ENCODE measurements at regions not wholly inside any gene's neighbourhood (a gene's known extent, or its start where the extent isn't known, plus 50 kb on each side); places are given as distances from the start of the nearest gene placed in this dataset.

DNA sequence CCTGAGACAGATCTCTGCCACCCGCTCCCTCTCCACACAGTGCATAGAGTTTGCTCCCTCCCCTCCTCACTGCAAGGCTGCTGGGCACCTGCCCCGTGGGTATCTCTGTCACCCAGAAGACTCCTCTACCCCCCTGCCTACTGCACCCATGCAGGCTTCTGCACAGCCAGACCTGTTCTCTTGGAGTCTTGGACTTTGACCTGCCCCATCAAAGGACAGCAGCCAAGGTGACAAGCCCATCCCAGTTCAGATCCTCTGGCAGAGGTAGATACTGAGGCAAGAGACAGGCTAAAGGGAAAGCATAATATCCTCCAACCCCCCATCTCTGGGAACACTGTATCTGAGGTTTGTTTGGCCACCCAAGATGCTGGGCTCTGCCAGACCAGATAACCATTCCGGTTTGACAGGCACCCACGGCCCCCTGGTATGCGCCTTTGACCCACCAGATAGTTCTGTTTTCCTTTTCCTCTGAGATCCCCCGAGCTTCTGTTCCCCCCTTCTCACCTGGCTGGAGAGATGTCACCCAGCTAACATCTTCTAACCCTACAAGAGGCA lies 239.6 kb downstream of the SOX9 start:
- no peak for DNase-seq (ENCODE audit: low read depth in 1 of 2, low spot score in 1 of 2)

DNA sequence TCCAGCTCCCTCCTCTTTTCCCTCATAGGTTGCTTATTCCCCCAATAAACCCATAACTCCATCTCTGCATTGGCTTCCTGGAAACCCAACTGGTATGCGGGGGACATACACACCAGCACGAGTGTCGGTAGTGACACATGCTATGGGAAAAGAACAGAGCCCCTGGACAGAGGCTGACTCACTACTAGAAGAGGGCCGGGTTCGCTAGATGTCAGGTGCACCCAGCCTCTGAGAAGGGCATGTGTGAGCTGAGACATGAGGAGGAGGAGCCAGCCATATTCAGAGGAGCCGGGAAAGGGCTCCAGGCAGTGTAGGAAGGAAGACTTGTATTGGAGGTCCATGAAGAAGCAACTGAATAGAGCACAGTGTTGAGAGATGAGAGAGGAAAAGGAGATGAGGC lies 241.1 kb downstream of the SOX9 start:
- DNase-seq (ENCODE audit: low read depth in 1 of 2, low spot score in 1 of 2): no peak

DNA sequence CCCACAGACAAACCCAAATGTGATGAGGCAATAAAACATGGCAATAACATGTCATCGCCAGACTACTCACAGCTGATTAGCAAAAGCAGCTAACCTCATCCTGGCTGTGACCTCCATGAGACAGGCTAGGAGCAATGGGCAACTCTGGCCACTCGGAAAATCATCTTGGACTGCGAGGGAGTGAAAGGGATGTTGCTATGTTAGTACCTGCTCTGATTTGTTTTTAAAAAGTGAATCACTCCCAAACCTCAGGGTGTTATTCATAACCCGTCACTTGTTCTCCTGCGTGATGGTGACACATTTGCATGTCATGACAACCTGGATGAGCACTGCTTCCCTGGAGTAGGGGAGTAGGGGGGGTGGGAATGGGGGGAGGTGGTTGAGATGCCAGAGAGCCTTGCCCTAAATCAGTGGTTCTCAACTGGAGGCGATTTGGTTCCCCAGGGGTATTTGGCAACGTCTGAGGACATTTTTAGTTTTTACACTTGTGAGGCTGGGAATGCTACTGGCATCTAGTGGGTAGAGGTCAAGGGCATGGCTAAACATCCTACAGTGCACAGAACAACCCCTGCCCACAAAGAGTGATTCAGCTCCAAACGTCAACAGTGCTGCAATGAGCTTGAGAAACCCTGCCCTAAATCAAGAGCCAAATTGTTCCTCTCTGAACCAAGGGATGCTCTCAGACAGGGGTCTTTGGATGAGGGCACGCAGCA lies 241.7 kb downstream of the SOX9 start:
- no peak for DNase-seq (ENCODE audit: low read depth in 1 of 2, low spot score in 1 of 2)

DNA sequence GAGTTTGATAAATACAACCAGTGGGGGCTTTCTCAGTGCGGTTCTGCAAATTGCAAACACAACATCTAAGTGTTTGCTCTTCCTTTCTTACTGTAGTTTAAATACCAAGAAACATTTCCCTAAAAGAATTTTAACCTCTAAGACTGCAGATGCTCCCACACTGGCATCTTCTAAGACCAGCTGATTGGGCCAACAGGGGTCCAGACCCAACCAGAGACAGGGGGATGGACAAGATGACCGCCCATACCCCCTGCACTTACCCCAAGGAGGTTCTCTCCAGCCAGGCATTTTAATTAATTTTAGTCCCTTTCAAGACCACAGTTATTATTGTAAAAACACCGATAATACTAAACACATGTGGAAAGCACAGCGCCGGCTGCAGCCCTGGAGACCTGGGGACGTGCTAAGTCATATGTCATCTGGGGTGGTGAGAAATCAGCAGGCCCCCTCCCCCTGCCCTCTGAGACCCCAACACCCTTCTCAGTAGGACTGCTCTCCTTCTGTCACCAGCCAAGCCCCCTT lies 242.3 kb downstream of the SOX9 start:
- DNase-seq (ENCODE audit: low read depth in 1 of 2, low spot score in 1 of 2): no peak

DNA sequence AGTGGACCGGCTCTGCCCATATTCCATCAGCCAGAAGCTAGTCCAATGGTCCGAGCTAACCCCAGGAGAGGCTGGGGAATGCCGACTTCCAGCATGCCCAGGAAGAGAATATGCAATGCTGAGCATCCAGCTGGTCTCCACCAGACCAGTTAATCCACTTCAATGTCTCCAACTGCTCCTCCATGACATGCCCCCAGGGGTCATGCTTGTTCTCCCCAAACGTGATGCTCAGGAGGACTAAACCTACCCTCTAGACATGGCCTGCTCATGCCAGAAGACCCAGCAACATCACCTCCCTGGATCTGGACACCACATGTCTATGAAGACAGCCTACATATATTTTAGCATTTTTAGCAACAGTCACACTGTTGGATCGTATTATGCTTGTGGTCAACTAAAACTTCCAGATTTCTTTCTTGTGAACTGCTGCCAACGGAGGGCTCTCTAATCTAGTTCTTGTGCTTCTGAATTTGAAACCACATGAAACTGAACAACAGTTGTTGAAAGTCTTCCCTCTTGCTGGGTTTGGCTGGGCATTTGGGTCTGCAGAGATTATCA lies 245.1 kb downstream of the SOX9 start:
- no peak for DNase-seq (ENCODE audit: low read depth in 1 of 2, low spot score in 1 of 2)

DNA sequence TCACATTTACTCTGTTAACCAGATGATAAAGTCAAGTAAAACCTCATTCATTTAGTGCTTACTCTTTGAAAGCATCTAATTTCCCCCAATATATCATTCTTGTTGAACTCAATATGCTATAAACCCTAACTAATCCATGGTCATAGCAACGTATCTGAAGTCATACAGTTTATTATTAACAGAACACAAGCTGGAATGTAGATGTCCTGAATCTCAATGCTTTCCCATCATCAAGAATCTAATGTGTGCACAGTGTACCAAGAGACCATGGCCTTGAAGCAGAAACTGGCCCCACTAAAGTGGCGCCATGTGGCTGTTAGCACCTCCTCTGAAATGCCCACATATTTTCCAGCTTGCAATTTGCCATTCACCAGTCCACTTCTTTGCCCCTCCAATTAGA lies 245.8 kb downstream of the SOX9 start:
- DNase-seq (ENCODE audit: low read depth in 1 of 2, low spot score in 1 of 2): no peak

DNA sequence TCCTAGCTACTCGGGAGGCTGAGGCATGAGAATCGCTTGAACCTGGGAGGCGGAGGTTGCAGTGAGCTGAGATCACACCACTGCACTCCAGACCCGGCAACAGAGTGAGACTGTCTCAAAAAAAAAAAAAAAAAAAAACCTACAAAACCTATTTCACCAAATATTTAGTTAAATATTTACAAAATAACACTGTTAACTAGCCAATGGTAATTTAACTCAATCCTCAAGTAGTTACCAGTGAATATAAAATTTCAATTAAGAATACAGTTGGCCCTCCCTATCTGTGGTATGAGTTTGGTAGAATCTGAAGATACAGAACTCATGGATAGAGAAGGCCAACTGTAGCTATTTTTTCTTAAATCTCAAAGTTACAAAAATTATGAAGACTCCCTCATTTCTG lies 247.4 kb downstream of the SOX9 start:
- no peak for DNase-seq (ENCODE audit: low read depth in 1 of 2, low spot score in 1 of 2)

DNA sequence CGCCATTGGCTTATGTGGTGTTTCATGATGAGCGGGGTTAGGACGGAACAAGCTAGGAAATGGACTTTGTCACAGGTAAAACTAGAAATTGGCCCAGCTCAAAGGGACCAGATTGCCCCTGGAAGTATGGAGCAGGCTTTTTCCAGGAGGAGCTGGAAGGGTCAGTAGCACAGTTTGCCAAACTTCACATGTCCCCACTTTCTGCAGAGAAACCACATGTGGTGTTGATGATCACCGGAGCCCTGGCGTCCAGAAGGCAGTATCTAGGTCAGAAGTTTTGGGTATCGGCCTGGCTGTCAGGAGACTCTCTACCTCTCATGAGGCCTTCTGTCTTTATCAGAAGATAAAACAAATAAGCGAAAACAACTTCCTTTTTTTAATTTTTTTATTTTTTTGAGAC lies 248.5 kb downstream of the SOX9 start:
- DNase-seq (ENCODE audit: low read depth in 1 of 2, low spot score in 1 of 2): no peak

DNA sequence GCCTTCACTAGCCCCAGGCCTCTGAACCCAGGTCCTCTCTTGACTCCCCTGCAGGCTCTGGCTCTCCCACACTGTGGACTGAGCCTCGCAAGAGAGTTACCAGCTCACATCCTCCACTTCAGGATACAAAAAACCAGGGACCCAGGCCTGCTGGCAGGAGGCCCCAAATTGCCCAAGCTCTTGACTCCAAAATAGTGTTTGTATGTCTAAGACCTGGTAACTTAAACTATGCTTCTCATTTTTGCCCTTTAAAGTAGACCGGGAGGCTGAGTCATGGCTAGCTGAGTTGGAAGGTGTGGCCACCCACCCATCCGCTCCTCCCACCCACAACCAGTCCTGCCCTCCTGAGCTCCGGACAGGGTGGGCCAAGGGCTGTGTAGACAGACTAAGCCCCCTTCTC lies 250.0 kb downstream of the SOX9 start:
- DNase-seq (ENCODE audit: low read depth in 1 of 2, low spot score in 1 of 2): no peak

DNA sequence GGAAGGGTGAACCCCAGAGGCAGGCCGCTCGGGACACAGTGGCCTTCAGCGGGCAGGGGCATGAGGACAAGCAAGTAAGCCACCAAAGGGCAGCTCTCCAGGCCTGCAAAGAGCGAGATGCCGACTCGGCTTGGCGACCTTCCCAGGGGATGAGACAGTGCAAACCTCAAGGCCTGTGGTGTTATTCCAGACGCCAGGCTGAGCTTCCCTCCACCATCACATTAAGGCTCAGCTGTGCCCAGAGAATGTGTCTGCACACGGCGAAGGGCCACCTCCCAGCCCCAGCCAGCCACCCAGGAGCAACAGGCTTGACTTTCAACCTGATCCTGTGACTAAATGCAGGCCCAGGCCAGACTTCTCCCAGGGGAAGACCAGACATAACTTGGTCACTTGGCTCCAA lies 251.4 kb downstream of the SOX9 start:
- DNase-seq (ENCODE audit: low read depth in 1 of 2, low spot score in 1 of 2): no peak

DNA sequence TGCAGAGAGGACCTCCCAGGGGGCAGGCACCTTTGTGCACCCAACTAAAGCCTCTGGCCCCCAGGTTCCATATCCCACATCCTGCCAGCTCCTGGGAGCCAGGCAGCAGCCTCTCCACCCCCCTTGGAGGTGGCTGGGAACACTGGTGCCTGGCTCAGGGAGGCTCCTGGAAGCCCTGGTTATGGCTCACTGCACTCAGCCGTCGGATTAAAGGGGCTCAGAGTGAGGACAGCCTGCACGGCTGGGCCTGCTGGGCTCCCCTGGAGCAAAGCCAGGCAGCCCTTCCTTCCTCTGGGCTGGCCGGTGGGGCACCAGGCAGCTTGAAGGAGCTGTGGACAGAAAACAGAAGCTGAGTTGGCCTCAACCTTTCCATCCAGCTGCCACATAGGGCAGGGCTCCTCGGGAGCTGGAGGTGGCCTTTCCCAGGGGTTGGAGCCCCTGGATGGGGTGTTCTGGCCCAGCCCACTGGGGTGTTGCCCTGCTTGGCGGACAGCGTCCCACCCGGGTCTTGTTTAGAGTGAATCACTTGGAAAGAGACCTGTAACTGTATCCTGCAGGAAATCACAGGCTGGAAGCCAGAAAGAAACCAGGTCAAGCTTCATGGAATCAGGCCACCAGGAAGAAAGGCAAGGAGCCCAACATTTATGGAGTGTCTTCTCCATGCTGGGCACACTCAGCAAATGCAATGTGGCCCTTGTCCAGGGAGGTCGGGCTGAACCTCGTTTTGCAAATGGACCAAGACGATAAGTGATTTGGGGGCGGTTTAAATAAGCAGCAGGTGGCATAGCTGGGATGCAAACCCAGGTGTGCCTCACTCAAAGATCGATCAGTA lies 253.3 kb downstream of the SOX9 start:
- no peak for DNase-seq (ENCODE audit: low read depth in 1 of 2, low spot score in 1 of 2)

DNA sequence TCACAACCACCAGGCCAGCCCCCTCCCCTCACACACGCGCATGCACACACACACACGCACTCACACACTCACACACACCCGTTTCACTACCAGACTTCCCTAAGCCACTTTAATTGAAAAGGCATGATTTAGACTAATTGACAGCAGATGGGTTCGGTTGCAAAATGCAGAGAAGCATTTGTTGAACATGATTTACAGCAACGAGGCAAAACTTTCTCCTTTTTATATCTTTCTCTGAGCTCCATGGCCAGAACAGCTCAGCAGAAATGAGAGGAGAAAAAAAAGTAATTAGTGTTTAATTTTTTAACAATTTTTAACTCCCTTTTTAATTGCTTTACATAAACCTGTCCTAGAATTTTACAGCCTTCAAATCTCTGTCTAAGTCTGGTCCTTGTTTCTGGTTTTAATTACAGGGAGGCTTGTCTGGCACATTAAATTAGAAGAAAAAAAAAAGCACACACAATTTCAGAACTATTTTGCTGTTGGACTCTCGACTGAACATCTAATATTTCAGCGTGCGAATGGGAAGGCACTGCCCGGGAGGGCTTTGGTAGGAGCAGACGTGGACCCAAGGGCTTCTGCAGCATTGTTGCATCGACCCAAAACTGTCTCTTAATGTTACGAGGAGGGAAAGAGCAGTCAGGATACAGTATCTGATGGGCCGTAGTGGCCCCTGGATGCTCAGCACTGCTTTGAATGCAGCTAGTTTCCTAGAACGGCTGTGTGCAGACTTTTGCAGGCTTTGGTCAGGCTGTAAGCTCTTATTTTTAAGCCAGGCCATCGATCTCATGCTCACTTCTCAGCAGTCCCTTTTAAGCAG lies 255.9 kb downstream of the SOX9 start:
- DNase-seq (ENCODE audit: low read depth in 1 of 2, low spot score in 1 of 2): no peak

DNA sequence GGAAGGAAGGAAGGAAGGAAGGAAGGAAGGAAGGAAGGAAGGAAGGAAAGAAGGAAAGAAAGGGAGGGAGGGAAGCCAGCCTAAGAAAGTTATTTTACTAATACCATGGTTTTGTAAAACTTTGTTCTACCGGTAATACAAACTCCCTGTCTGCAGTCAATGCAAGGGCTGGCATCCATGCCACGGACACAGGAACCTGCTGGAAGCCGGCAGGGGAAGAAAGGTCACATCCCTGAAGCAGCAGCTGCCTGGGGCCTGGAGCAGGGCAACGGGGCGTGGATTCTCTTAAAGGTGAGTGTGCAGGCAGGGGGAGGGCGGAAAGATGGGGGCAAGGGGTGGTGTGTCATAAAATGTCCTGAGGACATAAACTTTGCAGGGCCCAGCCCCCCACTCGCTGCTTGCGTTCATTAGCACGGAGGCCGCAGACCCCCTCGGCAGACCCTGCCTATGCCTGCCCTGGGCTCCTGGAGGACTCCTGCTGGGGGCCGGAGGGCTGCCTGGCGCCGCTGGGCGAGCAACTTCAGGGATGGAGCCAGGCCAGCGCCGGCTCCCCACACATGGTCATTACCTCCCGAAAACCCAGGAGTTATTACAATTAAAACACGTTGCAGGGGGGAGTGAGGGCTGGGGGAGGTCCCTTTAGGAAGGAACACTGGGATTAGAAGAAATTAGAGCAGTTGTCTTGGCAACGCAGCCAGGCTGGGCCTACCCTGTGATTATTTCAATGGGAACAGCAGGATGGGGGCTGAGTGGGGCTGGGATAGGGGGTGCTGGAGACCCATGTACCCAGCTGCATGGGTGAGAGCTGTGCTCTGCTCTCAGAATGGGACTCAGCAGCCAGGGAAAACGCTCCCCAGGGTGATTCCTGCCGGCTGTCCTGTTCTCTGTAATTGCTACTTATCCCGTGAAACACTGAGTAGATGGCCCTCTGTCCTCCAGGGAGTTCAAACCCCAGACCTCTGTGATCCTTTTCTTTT lies 257.9 kb downstream of the SOX9 start:
- no peak for DNase-seq (ENCODE audit: low read depth in 1 of 2, low spot score in 1 of 2)

DNA sequence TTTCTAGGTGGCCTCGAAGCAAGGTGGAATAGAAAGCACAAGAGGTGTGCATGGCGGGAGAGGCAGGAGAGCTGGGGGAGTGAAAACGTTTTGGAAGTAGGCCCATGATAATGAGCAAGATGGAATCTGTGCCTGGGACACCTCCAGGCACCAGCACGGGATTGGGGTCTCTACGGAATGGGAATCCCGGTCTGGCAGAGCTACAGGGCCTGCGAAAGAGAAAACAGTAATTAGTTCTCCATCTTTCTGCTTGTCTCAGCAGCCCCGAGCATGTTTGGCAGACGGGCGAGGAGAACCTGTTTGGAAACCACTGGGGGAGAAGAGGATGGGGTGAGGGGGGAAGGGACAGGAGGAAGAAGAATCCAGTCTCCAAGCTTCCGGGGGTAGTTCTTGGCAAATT lies 258.7 kb downstream of the SOX9 start:
- DNase-seq (ENCODE audit: low read depth in 1 of 2, low spot score in 1 of 2): no peak

DNA sequence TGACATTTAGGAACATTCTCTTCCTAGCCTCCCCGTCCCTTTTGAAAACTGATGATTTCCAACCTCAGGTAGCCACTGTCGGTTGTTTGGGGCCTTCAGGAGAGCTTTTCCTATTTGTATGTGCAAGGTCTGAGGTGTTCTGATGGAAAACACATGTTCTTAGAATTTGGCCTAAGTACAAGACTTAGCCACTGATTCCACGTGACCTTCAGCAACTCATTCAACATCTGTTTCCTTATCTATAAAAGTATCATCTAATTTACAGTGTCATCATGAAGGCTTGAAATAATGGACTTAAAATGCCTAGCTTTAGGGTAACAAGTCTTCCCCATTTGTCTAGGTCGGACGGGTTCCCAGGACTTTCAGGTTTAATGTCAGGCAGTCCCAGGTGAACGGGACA lies 259.3 kb downstream of the SOX9 start:
- DNase-seq (ENCODE audit: low read depth in 1 of 2, low spot score in 1 of 2): no peak

DNA sequence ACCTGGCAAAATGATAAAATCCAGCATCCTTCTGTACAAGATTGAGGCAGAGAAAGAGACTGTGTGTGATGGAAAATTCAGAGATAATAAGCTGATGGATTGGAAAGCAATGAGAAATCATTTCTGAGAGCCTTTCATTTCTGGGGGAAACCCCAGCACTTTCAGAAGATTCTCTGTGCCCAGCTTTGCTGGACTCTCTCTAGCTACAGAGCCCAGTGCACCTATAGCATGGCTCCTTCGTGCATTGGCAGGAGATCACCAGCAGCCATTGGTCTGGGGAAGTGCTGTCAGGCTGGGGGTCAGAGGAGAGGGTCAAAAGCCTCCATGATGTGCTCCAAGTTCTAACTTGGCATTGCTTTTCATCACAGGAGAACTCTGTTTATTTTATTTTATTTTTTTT lies 259.9 kb downstream of the SOX9 start:
- no peak for DNase-seq (ENCODE audit: low read depth in 1 of 2, low spot score in 1 of 2)

DNA sequence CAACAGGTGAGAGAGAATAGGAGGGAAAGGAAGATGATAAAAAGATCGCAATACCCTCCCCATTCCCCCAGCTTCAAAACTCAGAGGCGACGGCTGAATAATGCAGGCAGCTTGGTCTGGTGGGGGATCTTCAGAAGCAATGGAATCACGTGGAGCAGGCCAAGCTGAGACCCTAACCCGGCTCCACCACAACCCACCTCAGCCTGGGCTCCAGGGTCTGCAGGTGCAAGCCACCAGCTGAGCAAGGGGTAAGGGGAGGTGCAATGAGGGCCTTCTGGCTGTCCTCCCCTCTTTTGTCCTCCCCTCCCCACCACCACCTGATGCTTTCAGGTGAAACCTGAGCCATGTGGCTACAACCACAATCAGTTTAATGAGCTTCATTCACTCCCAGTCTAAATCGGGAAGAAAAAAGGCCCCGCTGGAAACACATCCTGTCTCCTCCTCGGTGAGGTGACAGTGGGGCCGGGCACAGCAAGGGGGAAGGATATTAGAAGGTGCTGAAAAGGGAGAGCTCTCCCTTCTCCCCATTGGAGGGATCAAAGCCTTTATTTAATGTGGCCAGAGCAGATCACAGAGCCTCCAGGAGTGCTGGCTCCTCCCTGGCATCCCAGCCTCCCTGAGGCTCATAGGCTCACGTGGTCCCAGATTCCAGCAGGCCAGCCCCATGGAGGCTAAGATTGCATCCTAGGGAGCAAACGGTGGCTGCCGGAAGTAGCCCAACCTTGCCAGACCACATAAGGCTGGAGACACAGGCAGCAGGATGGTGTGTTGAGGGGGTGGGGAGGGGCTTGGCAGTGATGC lies 261.0 kb downstream of the SOX9 start:
- no peak for DNase-seq (ENCODE audit: low read depth in 1 of 2, low spot score in 1 of 2)

DNA sequence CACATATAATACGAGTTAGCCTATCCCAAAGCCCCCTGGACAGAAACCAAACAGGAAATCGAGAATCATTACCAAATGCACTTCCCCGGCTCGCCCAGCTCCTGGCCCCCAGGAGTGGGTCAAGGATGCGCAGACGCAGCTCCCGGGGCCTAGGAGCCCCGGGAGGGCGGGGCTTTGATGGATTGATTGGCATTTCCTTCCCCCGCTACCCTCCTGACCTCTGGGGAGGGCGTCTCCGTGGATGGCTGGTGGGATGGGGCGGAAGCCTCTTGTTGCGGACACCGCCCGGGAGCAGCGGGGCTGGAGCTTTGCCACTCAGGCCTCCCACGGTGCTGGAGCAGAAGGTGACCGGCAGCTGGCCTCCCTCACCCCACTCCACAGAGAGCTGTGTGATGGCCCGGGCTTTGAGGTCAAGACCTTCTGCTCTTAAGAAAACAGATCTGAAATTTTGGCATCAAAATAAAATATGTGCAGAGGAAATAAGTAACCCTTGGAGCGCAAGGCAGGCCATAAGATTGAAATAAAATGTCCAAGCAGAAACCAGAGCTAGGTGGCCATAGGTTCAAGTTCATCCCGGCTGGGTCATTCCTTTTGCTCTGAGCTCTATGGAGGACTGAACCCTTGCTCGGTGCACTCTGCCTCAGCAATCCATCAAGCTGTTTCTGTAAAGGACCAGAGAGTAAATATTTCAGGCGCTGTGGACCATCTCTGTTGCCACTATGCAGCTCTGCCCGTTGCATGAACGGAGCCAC lies 262.3 kb downstream of the SOX9 start:
- no peak for DNase-seq (ENCODE audit: low read depth in 1 of 2, low spot score in 1 of 2)

Measured in activated CD4-positive, alpha-beta T cell treated with anti-CD3 and anti-CD28 coated beads, Interleukin-2, amount 50 U/mL, for 24 hours (primary cell).